Ovary (tissue), 7 donors: ENCODE measurements at regions not wholly inside any gene's neighbourhood (a gene's known extent, or its start where the extent isn't known, plus 50 kb on each side); places are given as distances from the start of the nearest gene placed in this dataset.
"Not testable (repeated sequence)": the region's sequence is repeated elsewhere in the genome, so short reads cannot be mapped to it uniquely, and the experiment has no call there.

Experiments used
- DNase-seq, 5 donors: peaks; one replicate each; pipeline ENCODE4 v3.0.0-alpha.2; 2019 to 2020
- H3K27ac ChIP-seq, 2 donors: fragments of 200-600 bp; one replicate each; pipeline versions ENCODE4 v1.5.1 to v1.8.0; 2019 to 2022
- H3K27me3 ChIP-seq: fragments of 200-600 bp; one replicate; pipeline ENCODE4 v1.8.0; 2022
- H3K36me3 ChIP-seq: fragments of 200-600 bp; sonication (generic); one replicate; pipeline ENCODE4 v1.5.1; 2019
- H3K4me1 ChIP-seq: one replicate; pipeline ENCODE4 v1.8.1; 2013; ENCODE audit warnings: mild to moderate bottlenecking, moderate library complexity; ENCODE audit not compliant: insufficient read depth
- H3K4me3 ChIP-seq: fragments of 200-600 bp; sonication (generic); one replicate; pipeline ENCODE4 v1.5.1; 2017
- H3K9me3 ChIP-seq, 2 donors: fragments of 200-600 bp in 1 of 2; sonication (generic) in 1 of 2; one replicate each; pipeline versions ENCODE4 v1.5.1 to v1.8.1; 2013 to 2019; ENCODE audit warnings: mild to moderate bottlenecking in 1 of 2, moderate library complexity in 1 of 2
- EP300 ChIP-seq: sonication (generic); formaldehyde crosslinking; IDR thresholded peaks from one replicate; pipeline ENCODE4 v1.6.1; 2017; ENCODE audit warnings: antibody characterized with exemption
- POLR2A ChIP-seq: fragments of 450-650 bp; IDR thresholded peaks from one replicate; pipeline ENCODE4 v1.6.1; 2017; ENCODE audit warnings: antibody characterized with exemption, mild to moderate bottlenecking, moderate library complexity
- WGBS, 3 donors: extraction: QIAGEN DNeasy Blood & Tissue Kit in 1 of 3; methylation state at CpG; one replicate each; pipeline versions ENCODE4 v1.1.5 to v1.1.7; 2013 to 2017; 5-methylcytosine and 5-hydroxymethylcytosine counted together
- intact Hi-C, 4 donors: fragments of 100-400 bp; cut with DNase I; formaldehyde crosslinking; loops; one replicate each; pipeline versions ENCODE4 v1.11.0 to v1.15.1; 2022 to 2023
- TF ChIP-seq, protein P1 (sequence below), 3 donors: fragments of 450-650 bp in 2 of 3; fragments of 200-600 bp in 1 of 3; IDR thresholded peaks; one replicate each; pipeline versions ENCODE4 v1.5.1 to v1.8.0; 2016 to 2022; ENCODE audit warnings: antibody characterized with exemption in 3 of 3, mild to moderate bottlenecking in 1 of 3
- donor health status: DM: no; HTN: no; CAD: no; lungs with moderate emphysema.
- donor health status: DM: no; HTN: no; CAD: no.
- donor health status: Bipolar disorder and iron deficiency.
- donor health status: DM: no; HTN: no; CAD: no.
- donor health status: DM: yes; HTN: yes; CAD: no.

DNA sequence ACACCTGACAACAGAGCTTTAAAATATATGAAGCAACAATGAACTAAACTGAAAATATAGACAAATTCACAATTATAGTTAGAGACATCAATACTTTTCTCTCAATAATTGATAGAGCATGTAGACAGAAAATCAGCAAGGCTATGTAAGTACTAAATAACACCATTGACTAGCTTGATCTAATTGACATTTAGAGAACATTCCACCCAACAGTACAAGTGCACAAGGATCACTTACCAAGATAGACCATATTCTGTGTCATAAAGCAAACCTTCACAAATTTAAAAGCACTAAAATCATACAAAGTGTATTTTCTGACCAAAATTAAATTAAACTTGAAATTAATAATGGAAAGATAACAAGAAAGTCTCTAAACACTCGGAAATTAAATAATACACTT lies 562.5 kb downstream of the INSC start:
- no peak for TF ChIP-seq POLR2A
- TF ChIP-seq EP300 = no peak
- TF ChIP-seq, protein P1, sequence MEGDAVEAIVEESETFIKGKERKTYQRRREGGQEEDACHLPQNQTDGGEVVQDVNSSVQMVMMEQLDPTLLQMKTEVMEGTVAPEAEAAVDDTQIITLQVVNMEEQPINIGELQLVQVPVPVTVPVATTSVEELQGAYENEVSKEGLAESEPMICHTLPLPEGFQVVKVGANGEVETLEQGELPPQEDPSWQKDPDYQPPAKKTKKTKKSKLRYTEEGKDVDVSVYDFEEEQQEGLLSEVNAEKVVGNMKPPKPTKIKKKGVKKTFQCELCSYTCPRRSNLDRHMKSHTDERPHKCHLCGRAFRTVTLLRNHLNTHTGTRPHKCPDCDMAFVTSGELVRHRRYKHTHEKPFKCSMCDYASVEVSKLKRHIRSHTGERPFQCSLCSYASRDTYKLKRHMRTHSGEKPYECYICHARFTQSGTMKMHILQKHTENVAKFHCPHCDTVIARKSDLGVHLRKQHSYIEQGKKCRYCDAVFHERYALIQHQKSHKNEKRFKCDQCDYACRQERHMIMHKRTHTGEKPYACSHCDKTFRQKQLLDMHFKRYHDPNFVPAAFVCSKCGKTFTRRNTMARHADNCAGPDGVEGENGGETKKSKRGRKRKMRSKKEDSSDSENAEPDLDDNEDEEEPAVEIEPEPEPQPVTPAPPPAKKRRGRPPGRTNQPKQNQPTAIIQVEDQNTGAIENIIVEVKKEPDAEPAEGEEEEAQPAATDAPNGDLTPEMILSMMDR (IDR thresholded peaks at IDR 0.05) = no peak
- H3K4me3 ChIP-seq = no peak overlapping the region
- 84 to 92% (median 92%) methylated on average over 1 of the region's 1 CpG for WGBS, 3 donors
- no peaks in the 10 kb centered on the region for H3K4me1 ChIP-seq
- intact Hi-C loops = no loop called here
- no peak for DNase-seq
- no peaks in the 10 kb centered on the region for H3K36me3 ChIP-seq
- no peaks in the 10 kb centered on the region for H3K9me3 ChIP-seq
- no peak overlapping the region for H3K27ac ChIP-seq
- H3K27me3 ChIP-seq = no peaks in the 10 kb centered on the region

DNA sequence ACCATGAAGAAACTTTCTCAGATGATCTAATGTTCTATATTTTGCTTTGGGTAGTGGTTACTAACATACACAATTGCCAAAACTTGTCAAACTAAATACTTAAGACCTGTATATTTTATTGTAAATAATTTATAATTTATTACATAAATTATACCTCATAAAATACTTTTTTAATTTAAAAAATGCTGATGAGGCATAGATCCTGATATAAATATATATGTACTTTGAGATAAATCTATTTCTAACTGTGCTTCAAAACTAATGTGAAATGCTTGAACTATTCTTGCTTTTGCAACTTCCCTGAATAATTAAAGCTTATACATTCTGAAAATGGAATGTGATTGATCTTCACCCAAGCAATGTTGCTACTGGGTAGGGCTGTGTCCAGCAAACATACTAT lies 568.8 kb downstream of the INSC start:
- no peak for TF ChIP-seq EP300
- TF ChIP-seq, protein P1 (IDR thresholded peaks at IDR 0.05) = no peak
- intact Hi-C loops = no loop called here
- Histone ChIP-seq H3K9me3 (no peaks in the 10 kb centered on the region), H3K27ac (no peak overlapping the region), H3K36me3 (no peaks in the 10 kb centered on the region), H3K27me3 (no peaks in the 10 kb centered on the region), H3K4me3 (no peak overlapping the region), H3K4me1 (no peaks in the 10 kb centered on the region)
- no peak for DNase-seq

DNA sequence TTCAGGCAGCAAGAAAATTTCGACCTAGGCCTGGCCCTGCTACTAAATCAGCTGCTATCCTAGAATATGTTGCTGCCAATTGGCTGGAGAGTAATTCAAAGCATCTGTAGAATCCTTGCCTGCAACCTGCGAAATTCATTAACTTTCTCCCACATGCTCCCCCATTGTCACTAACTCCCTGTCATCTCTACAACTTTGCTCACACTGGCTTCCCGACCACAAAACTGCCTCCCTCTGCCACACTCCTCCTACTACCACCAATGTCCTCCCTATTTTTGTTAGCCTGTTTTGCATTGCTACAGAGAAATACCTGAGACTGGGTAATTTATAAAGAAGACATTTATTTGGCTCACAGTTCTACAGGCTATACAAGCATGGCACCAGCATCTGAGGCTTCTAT lies 570.6 kb downstream of the INSC start:
- Histone ChIP-seq H3K36me3 (no peaks in the 10 kb centered on the region), H3K9me3 (no peaks in the 10 kb centered on the region), H3K27ac (no peak overlapping the region), H3K4me1 (no peaks in the 10 kb centered on the region), H3K27me3 (no peaks in the 10 kb centered on the region), H3K4me3 (no peak overlapping the region)
- no peak for DNase-seq
- TF ChIP-seq POLR2A (no peak), EP300 (no peak)
- TF ChIP-seq, protein P1 (IDR thresholded peaks at IDR 0.05) = no peak
- intact Hi-C loops = no loop called here
- WGBS, 3 donors = 40 to 56% (median 52%) methylated on average over 3 of the region's 3 CpGs

DNA sequence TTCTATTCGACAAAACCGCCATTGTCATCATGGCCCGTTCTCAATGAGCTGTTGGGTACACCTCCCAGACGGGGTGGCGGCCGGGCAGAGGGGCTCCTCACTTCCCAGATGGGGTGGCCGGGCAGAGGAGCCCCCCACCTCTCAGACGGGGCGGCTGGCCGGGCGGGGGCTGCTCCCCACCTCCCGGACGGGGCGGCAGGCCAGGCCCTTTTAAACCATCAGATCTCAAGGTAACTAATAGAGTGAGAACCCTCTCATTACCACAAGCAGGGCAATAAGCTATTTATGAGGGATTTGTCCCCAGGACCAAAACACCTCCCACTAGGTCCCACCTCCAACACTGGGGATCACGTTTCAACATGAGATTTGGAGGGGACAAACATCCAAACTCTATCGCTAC lies 571.5 kb downstream of the INSC start:
- H3K9me3 ChIP-seq, H3K27me3 ChIP-seq, H3K27ac ChIP-seq, H3K4me1 ChIP-seq, intact Hi-C loops, H3K36me3 ChIP-seq, H3K4me3 ChIP-seq, DNase-seq: not testable (repeated sequence)
- 91 to 93% (median 92%) methylated on average over 14 to 16 of the region's 16 CpGs for WGBS, 3 donors

DNA sequence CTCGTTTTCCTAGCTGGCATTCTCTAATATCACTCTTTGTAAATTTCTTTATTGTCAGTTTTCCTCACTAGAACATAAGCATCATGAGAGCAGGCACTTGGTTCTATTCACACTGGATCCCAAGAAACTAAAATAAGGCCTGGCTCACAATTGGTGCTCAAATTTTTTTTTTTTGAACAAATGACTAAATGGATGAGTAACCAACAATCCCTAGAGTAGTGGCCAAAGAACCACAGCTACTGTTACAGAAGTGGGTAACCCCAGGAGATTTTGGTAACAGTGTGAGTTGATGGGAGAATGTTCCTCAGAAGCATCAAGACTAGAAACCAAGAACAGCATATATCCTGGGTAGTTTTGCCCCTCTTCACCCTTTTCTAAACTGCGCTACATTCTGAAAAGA lies 572.6 kb downstream of the INSC start:
- Histone ChIP-seq H3K4me1 (no peaks in the 10 kb centered on the region), H3K36me3 (no peaks in the 10 kb centered on the region), H3K9me3 (no peaks in the 10 kb centered on the region), H3K4me3 (no peak overlapping the region), H3K27ac (no peak overlapping the region), H3K27me3 (no peaks in the 10 kb centered on the region)
- no peak for TF ChIP-seq EP300
- no peak for TF ChIP-seq POLR2A
- TF ChIP-seq, protein P1 (IDR thresholded peaks at IDR 0.05) = no peak
- intact Hi-C loops = no loop called here
- DNase-seq = no peak
- WGBS, 3 donors = 90 to 96% (median 94%) methylated on average over 2 of the region's 2 CpGs
